GM18519 (cell line): ENCODE measurements at regions not wholly inside any gene's neighbourhood (a gene's known extent, or its start where the extent isn't known, plus 50 kb on each side); places are given as distances from the start of the nearest gene placed in this dataset.

Experiments used
- ATAC-seq: cut with Tn5 transposase; IDR thresholded peaks from one replicate; pipeline ENCODE4 v1.9.1; 2021; ENCODE audit warnings: mild to moderate bottlenecking, moderate library complexity; ENCODE audit not compliant: unreplicated experiment, low FRiP score

GRCh38 chr3:177426106-177426877 is 229.0 kb upstream of the TBL1XR1 start:
- ATAC-seq, result no peak

- peak; percentile 99 for ATAC-seq
Measured at GRCh38 chr3:177426878-177427495, 229.7 kb upstream of the TBL1XR1 start.

- ATAC-seq, result no peak
Measured at GRCh38 chr3:177427540-177427939, 230.3 kb upstream of the TBL1XR1 start.

GRCh38 chr3:177429079-177429478 is 231.8 kb upstream of the TBL1XR1 start:
- no peak for ATAC-seq

GRCh38 chr3:177429771-177430170 is 232.5 kb upstream of the TBL1XR1 start:
- no peak for ATAC-seq

- ATAC-seq, result no peak
Measured at GRCh38 chr3:177430653-177431052, 233.4 kb upstream of the TBL1XR1 start.

- ATAC-seq, result no peak
Measured at GRCh38 chr3:177431525-177432176, 234.4 kb upstream of the TBL1XR1 start.

GRCh38 chr3:177435301-177435700 is 238.0 kb upstream of the TBL1XR1 start:
- ATAC-seq, result no peak

- ATAC-seq, result no peak
Measured at GRCh38 chr3:177437513-177438337, 240.4 kb upstream of the TBL1XR1 start.

GRCh38 chr3:177438596-177439220 is 241.4 kb upstream of the TBL1XR1 start:
- ATAC-seq, result no peak

GRCh38 chr3:177439694-177440269 is 242.5 kb upstream of the TBL1XR1 start:
- no peak for ATAC-seq

GRCh38 chr3:177440456-177441104 is 243.3 kb upstream of the TBL1XR1 start:
- no peak for ATAC-seq

GRCh38 chr3:177441276-177441812 is 244.1 kb upstream of the TBL1XR1 start:
- no peak for ATAC-seq

- peak; percentile 97 for ATAC-seq
Measured at GRCh38 chr3:177441813-177442646, 244.7 kb upstream of the TBL1XR1 start.

GRCh38 chr3:177443469-177443868 is 246.2 kb upstream of the TBL1XR1 start:
- no peak for ATAC-seq

- no peak for ATAC-seq
Measured at GRCh38 chr3:177444696-177445095, 247.4 kb upstream of the TBL1XR1 start.

- ATAC-seq, result no peak
Measured at GRCh38 chr3:177445549-177445948, 248.3 kb upstream of the TBL1XR1 start.

GRCh38 chr3:177446165-177446601 is 248.9 kb upstream of the TBL1XR1 start:
- ATAC-seq, result no peak
